NB4 (cell line): ENCODE measurements at regions not wholly inside any gene's neighbourhood (a gene's known extent, or its start where the extent isn't known, plus 50 kb on each side); places are given as distances from the start of the nearest gene placed in this dataset.

Source experiments
- CTCF ChIP-seq: IDR thresholded peaks from one replicate; pipeline ENCODE4 v1.5.1; 2012; ENCODE audit warnings: low read depth, low read length
- MAX ChIP-seq: IDR thresholded peaks from 2 replicates; pipeline ENCODE4 v1.6.1; 2011; ENCODE audit warnings: low read depth, low read length
- POLR2A ChIP-seq: IDR thresholded peaks from 2 replicates; pipeline ENCODE4 v1.6.1; 2011; ENCODE audit warnings: mild to moderate bottlenecking; ENCODE audit not compliant: insufficient read length; ENCODE audit errors: extremely low read depth

GRCh38 chr2:236644067-236644466 lies 74.4 kb downstream of the ACKR3 start:
- TF ChIP-seq CTCF (no peak), POLR2A (no peak), MAX (no peak)
